AG09319 (cell line): ENCODE measurements at regions not wholly inside any gene's neighbourhood (a gene's known extent, or its start where the extent isn't known, plus 50 kb on each side); places are given as distances from the start of the nearest gene placed in this dataset.

Experiments
- DNase-seq: peaks from one replicate; pipeline ENCODE4 v3.0.0-alpha.2; 2010; ENCODE audit warnings: low read depth; ENCODE audit errors: extremely low read depth
- TF ChIP-seq, protein P1 (sequence below): IDR thresholded peaks from 2 replicates; pipeline ENCODE4 v1.5.1; 2011; ENCODE audit warnings: low read depth, mild to moderate bottlenecking, inconsistent platforms, low read length, moderate library complexity

DNA sequence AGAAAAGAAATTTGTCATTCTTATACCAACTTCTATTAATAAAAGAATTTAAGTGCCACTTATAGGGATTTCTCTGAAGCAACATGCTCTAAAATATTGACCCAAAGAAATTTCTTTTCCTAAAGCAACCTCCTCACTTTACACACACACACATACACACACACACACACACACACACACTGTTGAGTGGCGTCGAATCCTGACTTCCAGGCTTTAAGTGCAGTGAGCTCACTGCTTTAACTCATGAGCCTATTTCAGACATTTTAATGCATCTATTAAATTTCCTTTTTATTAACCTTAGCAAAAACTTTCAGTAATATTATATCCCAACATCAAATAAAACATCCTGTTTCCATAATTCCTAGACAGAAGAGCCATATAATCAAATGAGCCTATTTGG lies 229.1 kb upstream of the ACVR2A start:
- no peak for DNase-seq
- TF ChIP-seq, protein P1, sequence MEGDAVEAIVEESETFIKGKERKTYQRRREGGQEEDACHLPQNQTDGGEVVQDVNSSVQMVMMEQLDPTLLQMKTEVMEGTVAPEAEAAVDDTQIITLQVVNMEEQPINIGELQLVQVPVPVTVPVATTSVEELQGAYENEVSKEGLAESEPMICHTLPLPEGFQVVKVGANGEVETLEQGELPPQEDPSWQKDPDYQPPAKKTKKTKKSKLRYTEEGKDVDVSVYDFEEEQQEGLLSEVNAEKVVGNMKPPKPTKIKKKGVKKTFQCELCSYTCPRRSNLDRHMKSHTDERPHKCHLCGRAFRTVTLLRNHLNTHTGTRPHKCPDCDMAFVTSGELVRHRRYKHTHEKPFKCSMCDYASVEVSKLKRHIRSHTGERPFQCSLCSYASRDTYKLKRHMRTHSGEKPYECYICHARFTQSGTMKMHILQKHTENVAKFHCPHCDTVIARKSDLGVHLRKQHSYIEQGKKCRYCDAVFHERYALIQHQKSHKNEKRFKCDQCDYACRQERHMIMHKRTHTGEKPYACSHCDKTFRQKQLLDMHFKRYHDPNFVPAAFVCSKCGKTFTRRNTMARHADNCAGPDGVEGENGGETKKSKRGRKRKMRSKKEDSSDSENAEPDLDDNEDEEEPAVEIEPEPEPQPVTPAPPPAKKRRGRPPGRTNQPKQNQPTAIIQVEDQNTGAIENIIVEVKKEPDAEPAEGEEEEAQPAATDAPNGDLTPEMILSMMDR: no peak

DNA sequence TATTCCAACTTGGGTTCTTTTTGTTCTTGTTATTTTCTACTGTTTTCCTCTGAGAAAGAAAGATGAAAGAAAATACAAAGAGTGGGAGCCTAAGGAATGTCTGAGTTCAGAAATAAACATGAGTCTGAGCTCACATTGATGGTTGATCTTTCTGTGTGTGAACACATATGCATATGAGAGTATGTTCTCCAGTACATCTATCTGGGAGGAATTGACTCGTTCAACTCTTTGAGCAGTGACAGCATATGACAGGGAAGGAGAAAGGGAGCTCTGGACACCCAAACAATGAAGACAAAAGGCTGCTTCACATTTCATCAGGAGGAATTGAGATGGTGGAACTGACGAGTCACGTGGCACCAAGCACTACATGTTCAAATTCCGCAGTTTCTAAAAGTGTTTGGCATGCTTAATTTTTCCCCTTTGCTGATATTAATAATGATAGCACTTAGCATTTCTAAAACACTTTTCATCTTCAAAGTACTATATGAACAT lies 229.8 kb upstream of the ACVR2A start:
- TF ChIP-seq, protein P1: no peak
- no peak for DNase-seq

DNA sequence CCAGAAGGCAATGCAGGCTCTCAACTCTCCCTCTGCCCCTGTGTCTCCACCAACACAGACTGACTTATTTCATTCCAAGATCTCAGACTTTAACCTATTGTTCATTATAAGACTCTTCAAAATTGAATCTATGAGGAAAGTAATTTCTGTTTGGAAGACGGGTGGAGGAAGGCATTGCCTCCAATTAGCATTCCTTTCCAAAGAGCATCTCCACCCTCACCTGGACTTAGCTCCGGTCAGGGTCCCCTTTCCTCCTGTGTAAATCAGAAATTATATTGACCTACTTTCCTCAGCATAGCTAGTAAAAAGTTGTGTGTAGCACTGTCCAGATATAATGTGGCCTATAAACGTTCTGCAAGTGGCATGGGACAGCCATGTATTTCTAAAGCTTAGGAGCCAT lies 230.4 kb upstream of the ACVR2A start:
- TF ChIP-seq, protein P1: no peak
- no peak for DNase-seq

DNA sequence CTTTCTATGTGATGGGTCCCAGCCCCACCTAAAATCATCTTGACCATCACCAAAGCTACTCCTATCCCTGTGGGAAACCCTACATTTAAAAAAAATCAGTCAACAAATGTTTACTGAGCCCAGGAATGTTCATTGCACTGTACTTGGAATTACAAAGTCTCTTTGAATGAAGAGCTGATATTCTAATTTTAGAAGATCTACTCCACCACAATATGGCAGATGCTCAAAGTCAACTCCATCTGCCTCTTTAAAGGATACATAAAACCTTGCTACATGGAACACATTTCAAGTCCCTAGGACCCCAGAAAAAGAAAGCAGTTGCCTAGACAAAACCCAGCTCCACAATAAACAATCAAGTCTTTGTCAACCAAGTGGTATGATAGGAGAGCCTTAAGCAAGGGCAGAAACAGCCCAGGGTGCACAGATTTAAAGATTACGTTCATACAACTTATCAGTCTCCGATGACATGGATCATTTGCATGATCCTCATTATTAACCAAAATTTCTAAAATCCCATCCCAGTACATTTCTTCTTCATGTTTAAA lies 234.3 kb upstream of the ACVR2A start:
- DNase-seq: no peak
- TF ChIP-seq, protein P1: no peak

DNA sequence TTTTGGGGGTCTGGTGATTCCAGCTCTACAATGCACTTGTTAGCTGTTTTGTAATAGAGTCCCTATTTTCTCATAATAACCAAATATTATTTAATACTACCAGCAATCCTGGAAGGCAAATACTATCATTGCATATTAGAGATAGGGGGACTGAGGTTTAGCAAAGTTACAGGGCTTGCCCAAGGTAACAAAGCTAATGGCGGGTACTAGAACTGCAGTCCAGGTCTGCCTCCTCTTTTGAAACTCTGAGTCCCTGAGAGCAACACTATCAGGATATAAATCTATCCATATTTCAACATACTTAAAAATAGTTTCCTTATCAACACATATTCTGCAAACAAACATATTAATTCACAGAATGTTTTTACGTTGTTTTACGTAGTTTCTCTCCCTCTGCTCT lies 235.5 kb upstream of the ACVR2A start:
- no peak for DNase-seq
- TF ChIP-seq, protein P1: no peak

DNA sequence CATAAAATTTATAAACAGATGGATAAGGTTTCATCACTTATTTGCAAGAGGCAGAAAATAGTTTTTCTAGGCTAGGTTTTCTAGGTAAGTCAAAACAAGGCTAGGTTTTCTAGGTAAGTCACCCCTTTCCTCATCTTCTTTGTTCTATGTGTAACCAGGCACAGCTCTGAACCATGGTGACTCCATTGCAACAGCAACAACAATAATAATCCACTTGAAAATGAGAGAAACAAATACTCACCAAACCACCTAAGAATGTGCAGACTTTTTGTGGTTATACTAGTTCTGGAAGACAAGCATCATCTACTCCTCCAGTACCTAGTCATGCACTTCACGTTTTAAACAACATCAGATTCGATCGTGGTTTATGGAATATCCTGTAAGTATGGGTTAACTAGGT lies 237.4 kb upstream of the ACVR2A start:
- TF ChIP-seq, protein P1: no peak
- DNase-seq: no peak

DNA sequence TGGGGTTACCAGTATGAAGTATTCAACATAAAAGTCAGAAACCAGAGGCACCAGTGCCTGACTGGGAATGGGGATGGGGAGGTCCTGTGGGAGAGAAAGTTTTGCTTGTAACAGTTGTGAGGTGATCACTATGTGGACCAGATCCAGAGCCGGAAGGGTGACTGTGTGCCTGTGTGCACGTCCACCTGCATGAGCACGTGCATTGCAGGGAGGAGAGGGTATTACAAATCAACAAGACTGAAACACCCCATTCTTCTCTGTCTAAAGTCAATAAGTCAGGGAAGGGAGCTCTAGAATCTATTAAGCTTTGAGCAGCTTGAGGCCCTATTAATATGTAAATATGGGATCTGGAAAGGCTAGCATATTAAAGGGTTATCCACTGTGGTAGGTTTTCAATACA lies 241.0 kb upstream of the ACVR2A start:
- TF ChIP-seq, protein P1: no peak
- DNase-seq: no peak
